AG04450 (cell line): ENCODE measurements at regions not wholly inside any gene's neighbourhood (a gene's known extent, or its start where the extent isn't known, plus 50 kb on each side); places are given as distances from the start of the nearest gene placed in this dataset. TPM values are rescaled to one million over a fixed set of nuclear protein-coding genes. Genes with fewer than 3 reads are reported as not detected.

Source experiments
- CTCF ChIA-PET: fragments of 300-600, 350-600 bp; formaldehyde crosslinking; extraction: SDS; loops from one replicate; lab custom pipeline; 2022; ENCODE audit warnings: antibody characterized with exemption, inconsistent platforms; lab: Charles Lee
- POLR2A ChIA-PET: fragments of 350-600 bp; formaldehyde crosslinking; extraction: SDS; loops from one replicate; lab custom pipeline; 2021; ENCODE audit warnings: antibody characterized with exemption, inconsistent platforms; lab: Yijun Ruan, JAX
- DNase-seq: peaks from one replicate; pipeline ENCODE4 v3.0.0-alpha.2; 2011; ENCODE audit warnings: low read depth, low spot score
- H3K27ac ChIP-seq: one replicate; pipeline ENCODE4 v1.5.1; 2012; ENCODE audit warnings: low read depth, low read length, control low read depth
- H3K27me3 ChIP-seq: one replicate; pipeline ENCODE4 v1.6.0; 2012; ENCODE audit warnings: low read length; ENCODE audit not compliant: control insufficient read depth, insufficient read depth
- H3K4me3 ChIP-seq: 2 replicates; pipeline ENCODE4 v1.5.1; 2011; ENCODE audit warnings: mild to moderate bottlenecking, low read depth, low read length, control low read depth
- H3K9me3 ChIP-seq: 2 replicates; pipeline ENCODE4 v1.5.1; 2012; ENCODE audit warnings: low read length; ENCODE audit not compliant: control insufficient read depth, insufficient read depth
- CTCF ChIP-seq: IDR thresholded peaks from 2 replicates; pipeline ENCODE4 v1.5.1; 2011; ENCODE audit warnings: low read depth, low read length, control low read depth, inconsistent platforms
- small RNA-seq: library from RNA; depleted of rRNA; stranded (forward); fragments of <200 nt; gene quantifications from one replicate; pipeline ENCODE3, GENCODE V24; 2012; ENCODE audit warnings: low read depth; ENCODE audit not compliant: insufficient read length

GRCh38 chr16:79264237-79265109, 336.1 kb downstream of the MAF start:
- Histone ChIP-seq H3K27ac (no peak overlapping the region), H3K9me3 (peaks cover 49% of the 10 kb centered on the region), H3K27me3 (no peaks in the 10 kb centered on the region), H3K4me3 (no peak overlapping the region)
- no peak for DNase-seq
- ChIA-PET CTCF (no interaction called here), POLR2A (no interaction called here)
- TF ChIP-seq CTCF: no peak

- Histone ChIP-seq H3K9me3 (peaks cover 53% of the 10 kb centered on the region), H3K27ac (no peak overlapping the region), H3K27me3 (no peaks in the 10 kb centered on the region), H3K4me3 (no peak overlapping the region)
- TF ChIP-seq CTCF: no peak
- DNase-seq: no peak
- ChIA-PET POLR2A (no interaction called here), CTCF (no interaction called here)
These were observed 337.1 kb downstream of the MAF start for GRCh38 chr16:79263425-79263824.

Small RNAs in the stretch of these regions (small RNA-seq; reads per million reads assigned to genes)
- gene RNA5SP431: not detected
